ENCODE measurements at regions not wholly inside any gene's neighbourhood (a gene's known extent, or its start where the extent isn't known, plus 50 kb on each side); places are given as distances from the start of the nearest gene placed in this dataset.

GRCh38 chr6:167733740-167734661 lies 92.7 kb upstream of the AFDN start (continued):
- no peak for TF ChIP-seq HCFC1 (IDR thresholded peaks at IDR 0.05; ENCODE audit: low read depth, low read length)
- TF ChIP-seq NFATC3 (CRISPR knock-in tag; IDR thresholded peaks at IDR 0.05) = no peak
- peak; percentile 98 for TF ChIP-seq FOXK1 (CRISPR knock-in tag; IDR thresholded peaks at IDR 0.05; ENCODE audit: borderline replicate concordance, low read depth)
- no peak for TF ChIP-seq ZFAT (CRISPR knock-in tag; conservative IDR thresholded peaks at IDR 0.05)
- no peak for TF ChIP-seq ZNF180 (CRISPR knock-in tag; IDR thresholded peaks at IDR 0.05; ENCODE audit: borderline replicate concordance, low read depth)
- TF ChIP-seq ZFP37 (CRISPR knock-in tag; IDR thresholded peaks at IDR 0.05; ENCODE audit: borderline replicate concordance) = no peak
- no peak for TF ChIP-seq ZNF20 (CRISPR knock-in tag; IDR thresholded peaks at IDR 0.05)
- TF ChIP-seq SNAPC4 (CRISPR knock-in tag; IDR thresholded peaks at IDR 0.05) = peak; percentile 36; the same call in 1 of the 2 replicates
- TF ChIP-seq ZNF317 (CRISPR knock-in tag; IDR thresholded peaks at IDR 0.05) = peak; percentile 91
- peak; percentile 74; the same call in 1 of the 2 replicates for TF ChIP-seq ARNT2 (CRISPR knock-in tag; IDR thresholded peaks at IDR 0.05; ENCODE audit: low read depth)
- no peak for TF ChIP-seq CREBL2 (CRISPR knock-in tag; IDR thresholded peaks at IDR 0.05; ENCODE audit: borderline replicate concordance)
- peak; percentile 100 for TF ChIP-seq HMG20B (CRISPR knock-in tag; conservative IDR thresholded peaks at IDR 0.05)
- TF ChIP-seq, protein P1, sequence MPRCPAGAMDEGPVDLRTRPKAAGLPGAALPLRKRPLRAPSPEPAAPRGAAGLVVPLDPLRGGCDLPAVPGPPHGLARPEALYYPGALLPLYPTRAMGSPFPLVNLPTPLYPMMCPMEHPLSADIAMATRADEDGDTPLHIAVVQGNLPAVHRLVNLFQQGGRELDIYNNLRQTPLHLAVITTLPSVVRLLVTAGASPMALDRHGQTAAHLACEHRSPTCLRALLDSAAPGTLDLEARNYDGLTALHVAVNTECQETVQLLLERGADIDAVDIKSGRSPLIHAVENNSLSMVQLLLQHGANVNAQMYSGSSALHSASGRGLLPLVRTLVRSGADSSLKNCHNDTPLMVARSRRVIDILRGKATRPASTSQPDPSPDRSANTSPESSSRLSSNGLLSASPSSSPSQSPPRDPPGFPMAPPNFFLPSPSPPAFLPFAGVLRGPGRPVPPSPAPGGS (CRISPR knock-in tag; IDR thresholded peaks at IDR 0.05) = no peak; the same call in 1 of the 2 replicates
- TF ChIP-seq SNAPC2 (CRISPR knock-in tag; IDR thresholded peaks at IDR 0.05) = peak; percentile 35; the same call in 1 of the 2 replicates
- TF ChIP-seq ZFX (CRISPR knock-in tag; IDR thresholded peaks at IDR 0.05; ENCODE audit: low read depth) = peak; percentile 62
- peak; percentile 58; the same call in 1 of the 2 replicates for TF ChIP-seq ZNF263 (CRISPR knock-in tag; IDR thresholded peaks at IDR 0.05)
- TF ChIP-seq, protein P2, sequence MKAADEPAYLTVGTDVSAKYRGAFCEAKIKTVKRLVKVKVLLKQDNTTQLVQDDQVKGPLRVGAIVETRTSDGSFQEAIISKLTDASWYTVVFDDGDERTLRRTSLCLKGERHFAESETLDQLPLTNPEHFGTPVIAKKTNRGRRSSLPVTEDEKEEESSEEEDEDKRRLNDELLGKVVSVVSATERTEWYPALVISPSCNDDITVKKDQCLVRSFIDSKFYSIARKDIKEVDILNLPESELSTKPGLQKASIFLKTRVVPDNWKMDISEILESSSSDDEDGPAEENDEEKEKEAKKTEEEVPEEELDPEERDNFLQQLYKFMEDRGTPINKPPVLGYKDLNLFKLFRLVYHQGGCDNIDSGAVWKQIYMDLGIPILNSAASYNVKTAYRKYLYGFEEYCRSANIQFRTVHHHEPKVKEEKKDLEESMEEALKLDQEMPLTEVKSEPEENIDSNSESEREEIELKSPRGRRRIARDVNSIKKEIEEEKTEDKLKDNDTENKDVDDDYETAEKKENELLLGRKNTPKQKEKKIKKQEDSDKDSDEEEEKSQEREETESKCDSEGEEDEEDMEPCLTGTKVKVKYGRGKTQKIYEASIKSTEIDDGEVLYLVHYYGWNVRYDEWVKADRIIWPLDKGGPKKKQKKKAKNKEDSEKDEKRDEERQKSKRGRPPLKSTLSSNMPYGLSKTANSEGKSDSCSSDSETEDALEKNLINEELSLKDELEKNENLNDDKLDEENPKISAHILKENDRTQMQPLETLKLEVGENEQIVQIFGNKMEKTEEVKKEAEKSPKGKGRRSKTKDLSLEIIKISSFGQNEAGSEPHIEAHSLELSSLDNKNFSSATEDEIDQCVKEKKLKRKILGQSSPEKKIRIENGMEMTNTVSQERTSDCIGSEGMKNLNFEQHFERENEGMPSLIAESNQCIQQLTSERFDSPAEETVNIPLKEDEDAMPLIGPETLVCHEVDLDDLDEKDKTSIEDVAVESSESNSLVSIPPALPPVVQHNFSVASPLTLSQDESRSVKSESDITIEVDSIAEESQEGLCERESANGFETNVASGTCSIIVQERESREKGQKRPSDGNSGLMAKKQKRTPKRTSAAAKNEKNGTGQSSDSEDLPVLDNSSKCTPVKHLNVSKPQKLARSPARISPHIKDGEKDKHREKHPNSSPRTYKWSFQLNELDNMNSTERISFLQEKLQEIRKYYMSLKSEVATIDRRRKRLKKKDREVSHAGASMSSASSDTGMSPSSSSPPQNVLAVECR (CRISPR knock-in tag; IDR thresholded peaks at IDR 0.05; ENCODE audit: borderline replicate concordance) = peak; percentile 63; the same call in 1 of the 2 replicates
- TF ChIP-seq ZNF138 (CRISPR knock-in tag; IDR thresholded peaks at IDR 0.05; ENCODE audit: low read depth) = no peak
